ENCODE measurements at regions not wholly inside any gene's neighbourhood (a gene's known extent, or its start where the extent isn't known, plus 50 kb on each side); places are given as distances from the start of the nearest gene placed in this dataset.

GRCh38 chr15:81442454-81442853, 68.4 kb upstream of the TMC3 start:
- no peak for DNase-seq (ENCODE audit: low read depth in 4 of 4, low spot score in 1 of 4)

GRCh38 chr15:81434851-81435250, 60.8 kb upstream of the TMC3 start:
- DNase-seq (ENCODE audit: low read depth in 4 of 4, low spot score in 1 of 4): no peak

GRCh38 chr15:81433462-81433861, 59.4 kb upstream of the TMC3 start:
- DNase-seq (ENCODE audit: low read depth in 4 of 4, low spot score in 1 of 4): no peak

- no peak for DNase-seq (ENCODE audit: low read depth in 4 of 4, low spot score in 1 of 4)
Observed at GRCh38 chr15:81432179-81432578, 58.2 kb upstream of the TMC3 start.

- DNase-seq (ENCODE audit: low read depth in 4 of 4, low spot score in 1 of 4): no peak
Observed at GRCh38 chr15:81427176-81427575, 53.2 kb upstream of the TMC3 start.

GRCh38 chr15:81425905-81426304, 51.9 kb upstream of the TMC3 start:
- no peak for DNase-seq (ENCODE audit: low read depth in 4 of 4, low spot score in 1 of 4)
